ENCODE measurements at regions not wholly inside any gene's neighbourhood (a gene's known extent, or its start where the extent isn't known, plus 50 kb on each side); places are given as distances from the start of the nearest gene placed in this dataset.
"Not testable (repeated sequence)": the region's sequence is repeated elsewhere in the genome, so short reads cannot be mapped to it uniquely, and the experiment has no call there.

DNA sequence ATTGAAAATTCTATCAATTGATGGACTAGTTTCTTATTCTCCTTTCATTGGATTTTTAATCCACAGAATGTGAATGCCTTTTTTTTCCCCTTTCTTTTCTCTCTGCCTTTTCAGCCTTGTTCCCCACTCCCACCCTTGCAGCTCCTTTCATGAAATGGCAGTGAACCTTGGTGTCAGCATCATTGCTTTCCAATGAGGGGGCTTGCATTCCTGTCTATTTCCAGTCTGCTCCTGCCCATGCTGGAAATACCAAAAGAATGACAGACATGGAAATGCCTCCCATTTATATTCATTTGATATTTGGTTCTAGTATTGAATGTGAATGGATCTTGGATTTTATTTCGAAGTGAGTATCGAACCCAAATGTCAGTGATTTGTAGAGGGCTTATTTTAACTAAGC is 162.7 kb upstream of the SGCD start:
- DNase-seq: no peak

DNA sequence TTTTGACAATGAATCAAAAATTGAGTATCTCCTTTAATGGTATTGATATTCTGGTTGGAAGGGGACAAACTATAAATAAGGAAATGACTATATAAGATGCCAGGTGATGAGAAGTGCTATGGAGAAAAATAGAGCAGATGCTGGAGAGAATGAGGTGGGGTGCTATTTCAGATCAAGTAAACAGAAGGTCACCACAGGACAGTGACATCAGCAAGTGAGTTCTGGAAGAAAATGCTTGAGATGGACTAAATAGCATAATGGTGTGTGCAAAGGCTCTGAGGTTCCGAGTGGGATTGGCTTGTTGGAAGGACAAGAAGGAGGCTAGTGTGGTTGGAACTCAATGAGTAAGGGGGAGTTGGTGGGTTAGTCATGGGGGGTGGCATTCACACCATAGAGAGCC is 157.5 kb upstream of the SGCD start:
- no peak for DNase-seq

DNA sequence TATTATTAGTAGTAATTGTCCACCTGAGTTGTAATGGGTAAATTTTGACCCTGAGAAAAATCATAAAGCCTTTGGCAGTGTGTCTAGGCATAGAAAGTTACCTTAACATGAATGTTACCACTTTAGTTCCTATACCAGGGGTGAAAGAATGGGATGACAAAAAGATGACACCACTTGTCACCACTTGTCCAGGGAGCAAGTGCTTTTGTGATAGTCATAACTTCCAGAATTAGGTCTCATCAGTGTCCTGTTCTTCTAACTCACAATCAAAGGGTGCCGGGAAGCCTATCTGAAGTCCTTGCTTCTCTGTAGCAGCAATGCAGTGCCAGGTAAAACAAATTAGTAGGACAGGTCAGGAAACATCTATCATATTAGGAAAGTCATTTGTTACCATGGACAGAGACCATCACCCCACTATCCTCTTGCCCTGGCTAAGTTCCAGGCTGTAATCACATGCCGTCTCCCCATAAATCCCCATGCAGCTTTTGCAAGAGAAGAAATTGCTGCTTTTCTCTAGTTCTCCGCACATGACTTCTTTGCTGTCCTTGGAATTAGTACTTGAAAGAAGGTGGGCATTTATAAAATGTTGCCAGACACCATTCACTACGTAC is 156.5 kb upstream of the SGCD start:
- DNase-seq: no peak

- DNase-seq: no peak
Measured at GRCh38 chr5:156174225-156174624, 152.7 kb upstream of the SGCD start.

DNA sequence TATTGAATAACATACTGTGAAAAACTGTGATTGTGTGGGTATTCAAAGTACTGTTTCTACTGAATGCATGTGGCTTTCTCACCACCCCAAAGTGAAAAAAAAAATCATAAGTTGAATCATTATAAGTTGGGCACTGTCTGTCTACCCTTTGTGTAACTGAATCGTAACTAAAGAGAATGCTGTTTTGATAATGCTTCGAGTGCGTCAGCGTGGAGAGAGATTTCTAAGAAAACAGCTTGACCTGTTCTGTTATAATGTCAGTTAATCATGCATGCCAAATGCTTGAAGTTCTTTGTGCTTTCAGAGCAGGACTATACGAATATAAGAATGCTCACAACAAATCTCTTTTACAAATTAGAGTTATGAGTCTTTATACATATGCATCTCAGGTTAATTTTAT is 148.8 kb upstream of the SGCD start:
- no peak for DNase-seq

- no peak for DNase-seq
Measured at GRCh38 chr5:156181656-156182055, 145.3 kb upstream of the SGCD start.

DNA sequence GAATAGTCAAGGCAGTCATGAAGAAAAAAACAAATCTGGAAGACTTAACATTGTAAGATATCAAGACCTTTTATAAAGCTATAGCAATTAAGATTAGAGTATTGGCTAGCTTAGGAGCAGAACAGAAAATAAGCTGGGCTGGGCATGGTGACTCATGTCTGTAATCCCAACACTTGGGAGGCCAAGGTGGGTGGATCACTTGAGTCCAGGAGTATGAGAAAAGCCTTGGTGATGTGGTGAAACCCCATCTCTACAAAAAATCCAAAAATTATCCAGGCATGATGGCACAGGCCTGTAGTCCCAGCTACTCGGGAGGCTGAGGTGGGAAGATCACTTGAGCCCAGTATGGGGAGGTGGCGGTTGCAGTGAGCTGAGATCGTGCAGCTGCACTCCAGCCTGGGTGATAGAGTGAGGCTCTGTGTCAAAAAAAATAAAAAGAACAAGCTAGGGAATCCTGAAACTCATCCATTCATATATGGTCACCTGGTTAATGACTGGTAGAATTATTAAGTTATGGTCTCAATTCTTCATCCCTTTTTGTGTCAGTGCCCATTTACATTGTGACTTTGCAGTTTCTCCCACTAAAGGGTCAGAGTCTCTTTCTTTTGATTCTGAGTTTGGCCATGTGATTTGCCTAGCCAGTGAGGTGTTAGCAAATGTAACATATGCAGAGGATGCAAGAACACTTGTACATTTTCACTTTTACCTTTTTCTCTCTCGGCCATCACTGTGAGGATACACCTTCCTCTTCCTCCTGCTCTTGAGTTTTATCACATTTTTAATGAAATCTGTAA is 144.6 kb upstream of the SGCD start:
- DNase-seq: no peak

DNA sequence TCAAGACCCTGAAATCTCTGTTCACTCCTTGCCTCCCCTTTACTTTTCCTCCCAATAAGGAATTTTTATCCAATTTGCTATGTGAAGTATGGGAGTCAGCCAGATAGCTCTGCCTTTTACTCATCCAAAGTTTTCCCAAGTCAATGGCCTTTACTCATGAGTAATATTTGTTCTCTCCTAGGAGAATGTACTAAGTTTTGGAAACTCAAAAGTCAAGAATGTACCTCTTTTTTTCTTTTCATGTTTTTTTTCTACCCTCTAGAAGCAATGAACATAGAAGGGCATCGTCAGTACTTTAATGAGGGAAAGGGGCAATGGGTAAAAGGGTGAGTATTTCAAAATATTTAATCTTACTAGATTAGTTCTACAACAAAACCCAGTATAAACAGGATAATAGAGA is 140.2 kb upstream of the SGCD start:
- no peak for DNase-seq

DNA sequence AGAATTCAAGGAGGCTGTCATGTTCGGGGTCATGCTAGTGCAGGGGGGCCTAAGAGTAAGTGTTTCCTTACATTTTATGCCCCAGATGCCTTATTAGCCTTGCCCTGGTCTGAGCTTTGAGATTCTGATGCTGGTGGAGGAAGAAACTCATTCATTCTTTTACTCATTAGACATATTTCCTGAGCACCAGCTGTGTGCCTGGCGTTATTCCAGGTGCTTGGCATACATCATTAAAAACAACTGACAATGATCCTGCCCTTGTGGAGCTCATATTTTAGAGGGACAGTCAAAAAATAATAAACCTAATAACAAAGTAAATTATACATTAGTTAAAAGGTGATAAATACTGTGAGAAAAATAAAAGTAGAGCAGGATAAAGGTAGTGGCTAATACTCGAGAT is 138.9 kb upstream of the SGCD start:
- no peak for DNase-seq

- DNase-seq: no peak
Measured at GRCh38 chr5:156189628-156190027, 137.3 kb upstream of the SGCD start.

DNA sequence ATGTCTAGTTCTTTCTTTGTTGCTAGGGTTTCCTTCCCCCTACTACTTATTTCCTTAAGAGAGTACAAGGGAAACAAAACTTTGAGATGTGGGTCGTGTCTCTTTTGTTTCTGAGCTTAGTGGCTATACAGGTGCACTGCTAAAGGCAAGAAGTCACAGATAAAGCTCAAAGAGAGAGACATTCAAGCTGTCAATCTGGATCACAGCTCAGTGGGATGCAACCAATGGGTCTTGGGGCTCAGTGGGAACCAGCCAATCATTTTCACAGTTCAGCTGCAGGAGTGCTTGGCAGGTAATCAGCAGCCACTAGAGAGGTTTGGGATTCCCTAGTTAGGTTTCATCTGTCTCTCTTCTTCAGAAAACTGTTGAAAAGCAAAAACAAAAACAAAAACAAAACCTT is 135.4 kb upstream of the SGCD start:
- no peak for DNase-seq

DNA sequence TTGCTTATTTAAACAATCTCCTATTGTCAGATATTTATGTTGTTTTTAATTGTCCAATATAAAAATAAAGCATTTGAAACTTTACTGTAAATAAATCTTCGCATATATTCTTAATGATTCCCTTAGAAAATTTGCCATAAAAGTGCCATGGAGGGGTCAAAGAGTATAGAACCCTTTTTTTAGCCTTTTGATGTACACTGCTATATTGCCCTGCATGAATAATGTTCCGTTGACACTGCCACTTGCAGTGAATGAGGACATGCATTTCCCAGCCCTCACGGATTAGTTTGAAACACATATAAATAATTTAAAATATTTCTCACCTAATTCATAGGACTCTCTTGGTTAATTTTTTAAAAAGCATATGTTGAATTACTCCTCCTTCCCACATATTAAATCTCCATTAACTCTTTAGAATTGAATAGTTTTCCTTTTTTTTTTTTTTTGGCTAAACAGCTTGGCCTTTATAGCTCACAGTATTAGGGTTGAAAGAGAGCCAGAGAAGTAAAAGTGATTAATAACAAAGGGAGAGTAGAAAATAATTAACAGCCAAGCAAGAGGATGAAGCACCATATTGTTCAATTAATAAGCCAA is 129.8 kb upstream of the SGCD start:
- DNase-seq: no peak

DNA sequence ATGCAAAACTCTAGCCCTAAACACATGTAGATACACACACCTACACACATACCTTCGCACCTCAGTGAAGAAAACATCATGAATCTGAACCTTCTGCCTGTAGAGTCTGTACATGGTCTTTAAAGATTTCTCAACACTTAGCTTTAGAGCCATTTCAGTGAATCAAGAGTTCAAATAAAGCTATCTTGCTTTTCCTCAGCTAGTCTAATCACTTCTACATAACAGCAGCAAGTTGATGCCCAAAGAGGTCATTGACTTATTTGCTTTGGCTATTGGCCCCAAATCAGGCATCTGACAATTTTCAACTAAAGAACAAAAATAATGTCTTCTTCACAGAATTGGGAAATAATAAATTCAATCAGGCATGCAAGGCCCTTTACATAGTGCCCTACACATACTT is 127.9 kb upstream of the SGCD start:
- no peak for DNase-seq

GRCh38 chr5:156200938-156201787 is 125.8 kb upstream of the SGCD start:
- no peak for DNase-seq

DNA sequence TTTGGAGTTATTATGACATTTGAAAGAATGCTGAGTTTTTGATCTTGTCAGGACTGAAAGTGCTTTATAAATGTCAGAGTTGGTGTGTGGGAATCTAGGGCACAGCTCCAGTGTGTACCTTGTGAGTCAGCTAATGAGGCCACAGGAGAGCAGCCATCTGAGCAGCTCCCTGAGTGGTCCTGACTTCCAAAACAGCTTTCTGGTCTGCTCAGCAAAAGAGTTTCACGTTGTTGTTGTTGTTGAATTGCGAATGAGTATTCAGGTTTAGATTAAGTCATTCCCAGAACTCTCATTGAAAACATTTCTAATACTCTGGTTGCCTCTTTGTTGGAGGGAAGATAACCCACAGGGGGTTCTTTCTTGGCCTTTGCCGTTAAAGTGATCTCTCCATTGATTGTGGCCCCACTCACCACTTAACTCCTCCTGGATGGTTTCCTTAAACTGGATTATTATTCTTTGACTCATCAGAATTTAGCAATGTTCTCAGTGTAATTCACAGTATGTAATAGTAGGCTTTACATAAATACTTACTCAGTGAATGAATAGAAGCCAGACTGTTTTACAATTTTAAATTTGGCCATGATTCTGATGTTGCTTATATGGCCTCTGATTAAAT is 125.1 kb upstream of the SGCD start:
- no peak for DNase-seq

- DNase-seq: no peak
Measured at GRCh38 chr5:156208271-156208670, 118.7 kb upstream of the SGCD start.

GRCh38 chr5:156218367-156219158 is 108.4 kb upstream of the SGCD start:
- no peak for DNase-seq

DNA sequence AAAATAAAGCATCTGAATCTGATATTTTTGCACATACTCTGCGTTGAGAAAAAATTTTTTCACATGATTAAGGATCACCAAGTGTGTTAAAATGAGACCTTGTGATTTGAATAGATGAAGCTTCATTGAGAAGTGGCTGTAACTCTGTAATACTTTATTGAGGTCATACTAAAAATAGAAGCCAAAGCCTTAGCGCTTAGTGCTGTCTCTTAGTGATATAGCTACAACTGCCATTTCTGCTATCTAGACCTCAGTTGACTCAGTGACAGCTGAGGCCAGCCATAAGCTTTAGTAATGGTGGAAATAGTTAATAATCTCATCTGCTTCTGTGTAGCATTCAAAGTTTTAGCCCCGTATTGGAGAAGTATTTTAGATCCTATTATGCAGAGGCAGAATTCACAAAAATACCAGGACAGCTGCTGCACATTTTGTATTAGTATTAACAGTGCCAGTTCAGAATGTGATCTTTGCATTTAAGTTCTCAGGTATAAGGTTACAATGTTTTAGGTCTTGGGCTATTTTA is 107.4 kb upstream of the SGCD start:
- DNase-seq: no peak

GRCh38 chr5:156221816-156222215 is 105.1 kb upstream of the SGCD start:
- no peak for DNase-seq

GRCh38 chr5:156223547-156223946 is 103.4 kb upstream of the SGCD start:
- no peak for DNase-seq

GRCh38 chr5:156226485-156226884 is 100.5 kb upstream of the SGCD start:
- DNase-seq: not testable (repeated sequence)

DNA sequence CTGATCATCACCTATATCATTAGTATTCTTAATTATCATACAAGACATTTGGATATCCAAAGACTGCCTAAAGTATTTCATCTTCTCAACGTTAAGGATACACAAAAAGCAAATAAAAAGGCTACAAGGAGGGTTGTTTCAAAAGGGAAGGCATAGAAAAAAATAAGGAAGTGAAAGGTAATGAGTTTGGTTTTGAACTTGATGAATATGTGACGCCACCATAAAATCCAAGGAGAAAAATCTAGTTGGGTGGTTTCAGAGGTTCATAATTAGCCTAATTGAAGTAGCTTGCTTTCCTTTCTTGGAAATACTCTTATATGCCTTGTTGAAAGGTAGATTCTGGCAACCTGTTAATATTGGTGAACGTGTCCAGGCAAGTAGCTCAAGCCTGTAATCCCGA is 96.1 kb upstream of the SGCD start:
- DNase-seq: no peak
